ENCODE measurements at regions not wholly inside any gene's neighbourhood (a gene's known extent, or its start where the extent isn't known, plus 50 kb on each side); places are given as distances from the start of the nearest gene placed in this dataset.

DNA sequence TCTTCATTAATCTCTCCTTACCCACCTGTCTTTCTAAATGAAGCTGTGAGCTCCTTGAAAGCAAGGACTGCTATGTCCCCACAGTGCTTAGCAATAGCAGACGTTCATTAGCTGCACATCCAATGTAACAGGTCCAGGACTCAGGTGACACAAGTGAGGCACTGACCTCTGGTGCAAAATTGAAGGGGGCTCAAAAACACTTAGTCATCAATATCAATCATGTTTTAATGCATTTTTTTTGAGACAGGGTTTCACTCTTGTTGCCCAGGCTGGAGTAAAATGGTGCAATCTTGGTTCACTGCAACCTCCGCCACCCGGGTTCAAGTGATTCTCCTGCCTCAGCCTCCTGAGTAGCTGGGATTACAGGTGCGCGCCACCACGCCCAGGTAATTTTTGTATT, 56.1 kb upstream of the ADGRG2 start:
- no peak for DNase-seq
- no peaks in the 10 kb centered on the region for H3K9me3 Mint-ChIP-seq (ENCODE audit: low read depth, unreplicated experiment)
- H3K27ac Mint-ChIP-seq (ENCODE audit: unreplicated experiment), result no peak overlapping the region
- no peak for TF ChIP-seq CTCF (IDR thresholded peaks at IDR 0.05; ENCODE audit: unreplicated experiment)
- CTCF ChIA-PET, result no interaction called here
- intact Hi-C loops (cut with micrococcal nuclease; ENCODE audit: unreplicated experiment), result no loop called here
- peaks cover 14% of the 10 kb centered on the region for H3K4me1 Mint-ChIP-seq (ENCODE audit: low read depth, unreplicated experiment)
- no peaks in the 10 kb centered on the region for H3K36me3 Mint-ChIP-seq (ENCODE audit: insufficient read depth, unreplicated experiment)
- peaks cover 36% of the 10 kb centered on the region for H3K27me3 Mint-ChIP-seq (ENCODE audit: unreplicated experiment)
- H3K4me3 Mint-ChIP-seq (ENCODE audit: low read depth, unreplicated experiment), result no peak overlapping the region
- no TSS peak for BruUV-seq (replicated peaks)

- BruUV-seq (replicated peaks), result no TSS peak
- intact Hi-C loops (cut with micrococcal nuclease; ENCODE audit: unreplicated experiment), result no loop called here
- no peaks in the 10 kb centered on the region for H3K9me3 Mint-ChIP-seq (ENCODE audit: low read depth, unreplicated experiment)
Measured at GRCh38 chrX:19179389-19179788, 57.1 kb upstream of the ADGRG2 start.

GRCh38 chrX:19181345-19181744, 59.1 kb upstream of the ADGRG2 start:
- Mint-ChIP-seq H3K9me3 (ENCODE audit: low read depth, unreplicated experiment) (no peaks in the 10 kb centered on the region), H3K27ac (ENCODE audit: unreplicated experiment) (no peak overlapping the region), H3K4me1 (ENCODE audit: low read depth, unreplicated experiment) (no peaks in the 10 kb centered on the region), H3K27me3 (ENCODE audit: unreplicated experiment) (peaks cover 58% of the 10 kb centered on the region), H3K4me3 (ENCODE audit: low read depth, unreplicated experiment) (no peak overlapping the region), H3K36me3 (ENCODE audit: insufficient read depth, unreplicated experiment) (no peaks in the 10 kb centered on the region)
- BruUV-seq (replicated peaks), result no TSS peak
- intact Hi-C loops (cut with micrococcal nuclease; ENCODE audit: unreplicated experiment), result no loop called here
- CTCF ChIA-PET, result no interaction called here
- DNase-seq, result no peak
- TF ChIP-seq CTCF (IDR thresholded peaks at IDR 0.05; ENCODE audit: unreplicated experiment), result no peak

More at GRCh38 chrX:19179389-19179788, 57.1 kb upstream of the ADGRG2 start:
- no peak overlapping the region for H3K27ac Mint-ChIP-seq (ENCODE audit: unreplicated experiment)
- CTCF ChIA-PET, result no interaction called here
- no peak for DNase-seq
- H3K4me3 Mint-ChIP-seq (ENCODE audit: low read depth, unreplicated experiment), result no peak overlapping the region
- H3K36me3 Mint-ChIP-seq (ENCODE audit: insufficient read depth, unreplicated experiment), result no peaks in the 10 kb centered on the region
- H3K27me3 Mint-ChIP-seq (ENCODE audit: unreplicated experiment), result peaks cover 45% of the 10 kb centered on the region
- TF ChIP-seq CTCF (IDR thresholded peaks at IDR 0.05; ENCODE audit: unreplicated experiment), result no peak
- peaks cover 10% of the 10 kb centered on the region for H3K4me1 Mint-ChIP-seq (ENCODE audit: low read depth, unreplicated experiment)

DNA sequence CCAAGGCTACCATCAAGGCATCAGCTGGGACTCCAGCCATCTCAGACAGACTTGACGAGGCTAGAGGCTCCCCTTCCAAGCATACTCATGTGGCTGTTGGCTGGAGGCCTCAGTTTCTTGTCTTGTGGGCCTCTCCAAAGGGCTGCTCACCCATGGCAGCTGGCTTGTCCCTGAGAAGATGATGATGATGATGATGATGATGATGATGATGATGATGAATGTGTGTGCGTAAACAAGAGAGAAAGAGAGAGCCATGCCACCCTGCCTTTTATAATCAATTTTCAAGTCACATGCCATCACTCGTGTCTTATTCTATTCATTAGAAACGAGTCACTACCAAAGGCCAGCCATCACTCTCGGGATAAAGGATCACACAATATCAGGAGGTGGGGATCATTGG, 60.5 kb upstream of the ADGRG2 start:
- DNase-seq, result no peak
- Mint-ChIP-seq H3K27ac (ENCODE audit: unreplicated experiment) (no peak overlapping the region), H3K4me1 (ENCODE audit: low read depth, unreplicated experiment) (no peaks in the 10 kb centered on the region), H3K4me3 (ENCODE audit: low read depth, unreplicated experiment) (no peak overlapping the region), H3K9me3 (ENCODE audit: low read depth, unreplicated experiment) (no peaks in the 10 kb centered on the region), H3K27me3 (ENCODE audit: unreplicated experiment) (peaks cover 56% of the 10 kb centered on the region), H3K36me3 (ENCODE audit: insufficient read depth, unreplicated experiment) (no peaks in the 10 kb centered on the region)
- no TSS peak for BruUV-seq (replicated peaks)
- CTCF ChIA-PET, result no interaction called here
- no peak for TF ChIP-seq CTCF (IDR thresholded peaks at IDR 0.05; ENCODE audit: unreplicated experiment)
- intact Hi-C loops (cut with micrococcal nuclease; ENCODE audit: unreplicated experiment), result no loop called here

All from Calu3 (cell line).